GM18861 (cell line): ENCODE measurements at regions not wholly inside any gene's neighbourhood (a gene's known extent, or its start where the extent isn't known, plus 50 kb on each side); places are given as distances from the start of the nearest gene placed in this dataset.

Source experiments
- ATAC-seq: cut with Tn5 transposase; IDR thresholded peaks from one replicate; pipeline ENCODE4 v1.9.1; 2021; ENCODE audit not compliant: unreplicated experiment

DNA sequence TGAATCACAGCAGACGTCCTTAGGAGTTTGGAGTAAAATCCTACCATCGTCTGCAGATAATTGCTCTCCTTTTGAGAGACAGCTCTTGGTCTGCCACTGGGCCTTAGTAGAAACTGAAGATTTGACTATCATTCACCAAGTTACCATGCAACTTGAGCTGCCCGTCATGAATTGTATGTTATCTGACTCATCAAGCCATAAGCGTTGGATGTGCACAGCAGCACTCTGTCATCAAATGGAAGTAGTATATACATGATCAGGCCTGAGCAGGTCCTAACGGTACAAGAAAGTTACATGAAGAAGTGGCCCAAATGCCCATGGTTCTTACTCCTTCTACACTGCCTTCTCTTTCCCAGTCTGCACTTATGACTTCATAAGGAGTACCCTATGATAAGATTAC is 317.8 kb downstream of the GPATCH2 start:
- no peak for ATAC-seq

DNA sequence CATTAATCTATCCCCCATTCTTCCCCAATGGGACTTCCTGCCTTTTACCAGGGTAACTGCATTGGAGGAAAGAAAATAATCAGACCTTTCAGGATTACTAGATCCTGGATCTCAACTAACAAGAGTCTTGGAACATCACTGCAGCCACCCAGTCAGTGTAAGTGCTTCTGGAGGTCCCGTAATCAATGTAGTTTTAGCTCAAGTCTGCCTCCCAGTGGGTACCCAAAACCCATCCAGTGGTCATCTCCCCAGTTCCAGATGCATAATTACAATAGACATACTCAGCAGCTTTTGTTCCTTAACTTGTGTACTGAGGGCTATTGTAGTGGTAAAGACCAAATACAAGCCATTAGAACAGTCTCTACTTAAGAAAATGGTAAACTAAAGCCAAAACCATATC is 319.1 kb downstream of the GPATCH2 start:
- ATAC-seq = peak; percentile 49

DNA sequence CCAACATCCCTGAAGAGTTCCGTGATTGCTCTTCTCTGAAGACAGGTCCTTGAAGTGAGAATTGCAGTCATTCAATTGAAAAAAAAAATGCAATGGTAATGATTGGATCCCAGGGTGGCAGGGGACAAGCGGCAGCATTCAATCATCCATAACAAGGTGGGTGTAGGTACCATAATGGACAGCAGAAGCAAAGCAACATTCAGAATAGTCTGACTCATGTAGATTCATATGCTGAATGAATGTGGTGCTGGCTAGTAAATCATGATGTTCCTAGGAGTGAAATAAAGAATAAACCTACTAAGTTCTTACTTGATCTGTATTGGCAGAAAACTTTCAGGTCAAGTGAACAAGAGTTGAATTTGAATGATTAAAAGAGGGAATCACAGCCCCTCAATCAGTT is 319.6 kb downstream of the GPATCH2 start:
- ATAC-seq = no peak

DNA sequence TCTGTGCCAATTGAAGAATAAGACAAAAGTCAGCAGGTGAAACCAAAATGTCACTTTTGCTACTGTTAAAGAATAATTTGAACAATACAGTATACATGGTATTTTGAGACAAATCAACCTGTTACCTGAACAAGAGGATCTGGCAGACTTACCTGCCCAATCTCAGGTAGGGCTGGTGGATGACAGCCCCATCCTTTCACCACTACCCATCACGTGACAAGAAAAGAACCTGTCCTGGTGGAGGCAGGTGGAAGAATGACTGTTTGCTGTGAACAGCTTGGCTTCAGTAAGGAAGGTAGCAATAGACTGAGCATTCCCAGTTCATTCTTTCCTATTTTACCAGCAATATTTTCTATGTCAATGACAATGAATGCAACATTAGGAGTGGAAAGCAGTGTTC is 349.6 kb downstream of the GPATCH2 start:
- ATAC-seq = no peak

DNA sequence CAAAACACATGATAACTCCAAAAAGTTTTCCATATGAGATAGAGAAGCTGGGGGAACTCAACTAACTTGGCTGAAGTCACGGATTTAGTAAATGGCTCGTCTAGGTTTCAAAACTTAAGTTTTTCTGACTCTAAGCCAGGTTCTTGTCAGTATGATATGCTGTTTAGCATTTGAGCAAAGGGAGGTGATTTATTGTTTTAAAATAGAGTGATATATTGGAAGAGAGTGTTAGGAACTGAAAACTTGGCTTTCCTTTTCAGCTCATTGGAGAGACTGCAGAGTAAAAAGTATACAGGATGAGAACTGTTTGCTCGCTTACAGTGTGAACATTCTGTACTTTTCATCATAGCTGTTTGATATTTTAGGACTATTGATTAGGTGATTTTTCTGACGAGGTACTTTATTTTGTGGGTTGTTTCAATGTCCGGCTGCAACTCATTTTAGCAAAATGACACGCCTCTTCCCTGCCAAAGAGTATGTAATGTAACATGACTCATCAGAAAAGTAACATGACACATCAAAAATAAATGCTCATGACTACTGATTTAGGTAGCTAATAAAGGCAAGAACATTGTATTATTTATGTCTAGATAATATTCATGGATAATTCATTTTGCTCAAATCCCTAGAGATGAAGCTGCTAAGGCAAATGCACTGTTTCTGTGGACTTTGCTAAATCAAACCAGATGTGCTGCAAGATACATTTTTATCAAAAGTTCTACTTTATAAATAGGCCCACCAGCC is 355.1 kb downstream of the GPATCH2 start:
- no peak for ATAC-seq

DNA sequence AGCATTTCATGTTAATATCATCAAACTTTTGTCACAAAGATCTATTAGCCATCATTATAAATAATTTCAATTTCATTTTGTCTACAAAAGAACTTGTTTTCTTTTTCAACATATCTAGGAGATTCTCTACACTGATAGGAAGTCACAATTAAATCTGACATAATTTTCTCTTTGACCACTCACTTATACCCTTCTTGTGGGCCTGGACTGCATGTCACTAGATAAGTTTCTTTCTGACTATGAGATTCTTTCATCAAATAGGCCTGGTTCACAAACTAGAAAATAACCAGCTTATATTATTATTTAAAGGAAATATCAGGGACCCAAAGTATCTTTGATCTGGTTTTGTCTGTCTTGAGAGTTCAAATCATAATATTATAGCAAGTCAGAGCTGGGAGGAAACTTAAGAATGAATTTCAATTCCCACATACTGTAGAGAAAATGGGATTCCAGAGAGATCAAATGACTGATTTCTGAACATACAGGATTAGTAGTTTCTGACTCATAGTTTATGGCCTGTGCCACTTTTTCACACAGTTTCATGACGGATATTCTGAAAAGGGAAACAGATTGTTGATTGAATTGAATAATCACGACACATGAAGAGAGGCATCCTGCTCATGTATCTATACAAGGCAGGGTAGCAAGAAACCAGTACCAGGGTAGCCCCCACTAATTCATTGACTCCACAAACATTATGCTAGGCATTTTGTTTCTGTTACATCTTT is 355.8 kb downstream of the GPATCH2 start:
- no peak for ATAC-seq

DNA sequence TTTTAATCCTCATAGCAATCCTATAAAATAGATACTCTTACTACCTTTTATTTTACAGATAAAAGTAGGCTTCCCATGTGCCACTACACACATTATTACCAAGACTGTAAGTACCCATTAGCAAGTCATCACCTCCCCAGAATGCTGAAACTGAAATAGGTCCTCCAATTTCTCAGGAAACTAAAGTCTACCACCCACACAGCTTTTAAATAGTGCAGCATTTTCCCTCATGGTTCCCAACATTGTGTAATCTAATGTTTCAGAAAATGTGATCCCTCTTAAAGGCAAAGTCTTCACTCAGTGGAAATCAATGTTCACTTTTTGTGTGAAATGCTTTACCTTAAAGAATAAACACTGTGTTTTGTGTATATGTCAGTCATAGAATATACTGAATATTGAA is 356.5 kb downstream of the GPATCH2 start:
- ATAC-seq = no peak

DNA sequence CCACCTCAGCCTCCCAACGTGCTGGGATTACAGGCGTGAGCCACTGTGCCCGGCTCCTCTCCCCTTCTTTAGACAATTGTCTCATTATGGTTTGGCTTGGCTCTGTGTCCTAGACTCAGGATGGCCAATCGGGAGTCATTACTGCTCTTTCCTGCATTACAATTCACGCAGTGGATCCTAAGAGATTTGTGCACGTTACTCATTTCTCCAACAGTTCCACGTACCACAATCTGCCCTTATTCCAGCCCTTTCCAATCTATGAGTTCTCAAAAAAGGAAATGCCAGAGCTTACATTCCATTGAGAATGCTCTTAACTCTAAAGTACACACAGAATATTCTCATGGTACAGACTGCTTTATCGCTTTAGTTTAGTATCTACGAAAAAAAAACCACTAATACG is 357.0 kb downstream of the GPATCH2 start:
- no peak for ATAC-seq

DNA sequence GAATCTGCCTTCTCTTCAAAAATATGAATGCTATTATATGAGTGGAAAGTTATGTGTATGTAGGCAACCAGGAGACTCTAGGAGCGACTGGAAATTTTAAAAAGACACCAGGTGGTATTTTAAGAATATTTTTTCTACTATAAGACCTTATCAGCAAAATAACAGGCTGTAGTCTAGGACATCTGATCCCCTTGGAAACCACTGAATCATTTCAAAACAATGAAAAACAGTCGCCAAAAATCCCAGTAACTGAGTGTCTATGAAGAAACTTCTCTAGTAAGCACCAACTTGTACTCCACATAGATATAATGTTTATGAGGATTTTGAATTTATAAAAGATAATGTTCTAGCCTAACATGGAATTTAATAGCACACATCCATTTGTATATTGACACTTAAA is 358.5 kb downstream of the GPATCH2 start:
- no peak for ATAC-seq

DNA sequence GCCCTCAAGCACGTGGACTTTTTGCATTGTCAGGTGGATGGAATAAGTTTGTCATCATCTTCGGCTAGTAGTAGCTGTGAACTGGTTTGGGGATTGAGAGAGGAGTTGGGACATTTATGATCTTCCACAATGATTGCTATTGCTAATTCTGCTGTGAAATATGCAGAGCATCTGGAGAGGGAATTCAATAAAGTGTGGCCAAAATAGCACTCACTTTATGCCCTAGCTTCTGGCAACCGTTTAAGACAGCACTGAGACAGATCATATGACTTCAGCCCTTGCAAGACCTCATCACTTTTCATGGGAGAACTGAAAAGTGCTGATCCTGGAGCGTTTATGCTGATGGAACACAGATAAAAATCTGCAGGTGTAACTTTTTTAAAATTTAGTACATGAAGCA is 360.8 kb downstream of the GPATCH2 start:
- no peak for ATAC-seq

DNA sequence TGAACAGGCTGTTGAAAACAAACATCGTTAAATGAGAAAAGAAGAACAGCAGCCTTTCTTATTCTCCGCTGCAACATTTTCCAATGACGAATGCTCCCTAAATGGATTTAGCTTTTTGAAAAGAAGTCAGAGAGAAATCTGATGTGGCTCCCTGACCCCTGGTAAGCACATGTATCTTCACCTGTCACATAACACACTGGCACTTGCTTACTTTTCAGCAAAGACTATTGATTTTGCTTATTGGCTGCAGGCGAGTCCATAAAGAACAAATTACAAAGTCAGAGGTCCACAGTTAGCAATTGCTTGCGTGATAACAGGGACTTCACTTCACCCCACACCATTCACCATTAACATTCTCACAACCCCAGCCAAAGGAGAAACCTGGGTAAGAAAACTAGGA is 362.8 kb downstream of the GPATCH2 start:
- ATAC-seq = no peak

DNA sequence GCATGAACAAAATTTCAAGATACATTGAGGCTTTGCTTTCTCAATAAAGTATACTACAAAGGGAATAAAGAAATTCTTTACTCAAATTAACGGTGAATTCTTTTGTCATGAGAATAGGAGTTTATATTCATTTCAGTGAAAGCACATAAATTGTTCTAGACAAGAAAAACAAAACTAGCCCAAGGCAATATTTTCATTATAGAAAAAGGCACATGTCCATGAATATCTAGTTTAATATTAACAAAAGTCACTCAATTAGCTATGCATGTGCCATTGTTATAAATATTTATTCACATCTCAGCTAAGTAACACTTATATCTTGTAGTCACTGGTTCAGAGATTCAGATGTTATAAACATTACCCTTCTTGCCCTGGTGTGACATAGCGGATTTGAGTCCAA is 369.3 kb downstream of the GPATCH2 start:
- ATAC-seq = no peak

DNA sequence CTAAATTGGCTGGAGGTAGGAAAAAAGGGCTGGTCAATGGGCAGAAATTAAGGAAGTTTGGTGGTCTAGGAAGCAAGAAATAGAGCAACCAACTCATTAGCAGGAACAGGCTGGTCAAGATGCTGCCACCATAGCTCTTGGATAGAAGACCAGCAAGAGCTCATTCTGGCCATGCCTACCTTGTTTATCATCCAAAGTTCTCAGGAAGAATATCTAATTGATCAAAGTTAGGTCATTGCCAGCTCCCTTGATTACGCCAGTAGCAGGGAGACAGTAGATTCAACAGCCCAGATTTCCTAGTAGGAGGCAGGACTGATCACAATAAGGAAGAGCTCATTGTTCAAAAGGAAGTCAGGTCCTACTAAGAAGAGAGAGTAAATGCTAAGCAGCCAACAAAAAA is 370.2 kb downstream of the GPATCH2 start:
- ATAC-seq = no peak

DNA sequence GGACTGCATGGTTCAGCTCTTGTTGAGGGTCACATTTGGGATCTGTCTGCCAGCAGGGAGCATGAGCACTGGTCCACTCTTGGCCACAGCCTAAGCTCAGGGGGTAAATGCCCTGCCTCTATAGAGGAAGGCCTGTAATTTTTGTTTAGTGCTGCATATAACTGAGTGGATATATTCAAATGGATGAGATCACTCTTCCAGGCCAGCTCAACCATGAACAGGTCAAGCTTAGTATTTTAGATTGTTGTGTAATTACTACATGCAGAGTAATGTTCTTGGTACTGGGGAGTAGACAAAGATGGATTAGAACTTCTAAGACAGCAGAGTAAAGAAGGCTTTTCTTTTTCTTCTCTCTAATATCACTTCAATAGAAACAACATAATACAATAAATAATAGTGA is 376.9 kb downstream of the GPATCH2 start:
- ATAC-seq = no peak

DNA sequence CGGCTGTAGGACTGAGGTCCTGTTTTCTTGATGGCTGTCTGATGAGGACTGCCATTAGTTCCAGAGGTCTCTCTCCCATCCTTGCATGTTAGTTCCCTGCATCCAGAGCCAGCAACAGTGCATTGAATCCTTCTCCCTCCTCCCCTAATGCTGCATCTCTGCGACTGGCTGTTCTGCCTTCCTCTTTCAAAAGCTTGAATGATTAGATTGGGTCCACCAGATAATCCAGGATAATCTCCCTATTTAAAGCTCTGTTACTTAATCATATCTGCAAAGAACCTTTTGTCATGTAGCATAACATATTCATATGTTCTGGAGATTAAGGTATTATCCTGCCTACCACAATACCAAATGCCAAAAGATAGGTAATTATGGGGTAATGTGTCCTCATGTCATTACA is 377.5 kb downstream of the GPATCH2 start:
- no peak for ATAC-seq

DNA sequence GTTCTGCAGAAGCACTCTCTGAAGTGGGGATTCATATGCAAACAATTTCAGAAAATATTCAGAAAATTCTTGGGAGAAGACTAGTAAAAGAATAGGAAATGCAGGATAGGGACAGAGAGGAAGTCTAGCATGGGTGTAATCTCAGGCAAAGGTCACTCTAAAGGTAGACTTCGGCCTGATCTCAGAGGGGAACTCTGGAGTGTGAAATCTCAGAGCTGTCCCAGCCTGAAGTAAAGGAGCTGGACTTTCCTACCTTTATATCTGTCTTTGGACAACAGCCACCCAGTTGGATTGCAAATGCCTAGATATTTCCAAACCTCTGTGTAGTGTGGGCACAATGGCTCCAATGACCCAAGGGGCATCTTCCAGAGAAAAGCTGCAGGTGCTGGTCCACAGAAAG is 379.8 kb downstream of the GPATCH2 start:
- ATAC-seq = no peak

DNA sequence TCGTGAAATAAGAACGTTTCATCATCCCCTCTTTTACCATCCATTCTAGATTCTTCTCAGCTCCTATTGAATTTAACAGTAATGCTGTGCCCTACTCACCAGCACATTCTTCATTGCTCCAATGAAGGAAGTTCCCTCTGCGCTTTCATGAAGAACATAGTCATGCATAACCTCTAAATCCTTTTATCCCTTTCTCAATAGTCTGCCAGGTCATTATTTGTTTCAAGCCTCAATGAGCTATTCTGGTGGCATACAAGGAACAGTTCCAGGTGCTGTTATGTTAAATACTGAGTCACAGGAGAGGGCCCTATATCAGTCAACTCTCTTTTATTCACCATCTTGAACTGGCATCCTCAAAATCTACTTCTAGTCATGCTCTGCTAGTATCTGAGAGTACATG is 381.0 kb downstream of the GPATCH2 start:
- no peak for ATAC-seq

DNA sequence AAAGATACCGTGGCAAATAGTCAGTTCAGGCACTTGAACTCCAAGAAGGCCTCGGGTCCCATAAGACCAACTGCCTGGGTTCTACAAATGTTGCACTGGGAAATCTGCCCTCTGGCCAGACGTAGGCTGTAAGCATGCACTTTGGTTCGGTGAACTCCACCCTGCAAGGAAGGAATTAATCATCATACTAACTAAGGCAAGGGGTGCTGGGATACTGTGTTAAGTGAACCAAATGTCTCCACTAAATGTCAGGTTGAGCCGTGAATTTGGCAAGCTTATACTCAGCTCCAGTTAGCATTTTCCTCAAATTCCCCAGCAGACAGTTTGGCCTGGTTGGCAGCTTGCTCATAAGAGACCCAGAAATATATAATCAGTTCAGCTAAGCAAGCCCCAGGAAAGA is 385.9 kb downstream of the GPATCH2 start:
- no peak for ATAC-seq

DNA sequence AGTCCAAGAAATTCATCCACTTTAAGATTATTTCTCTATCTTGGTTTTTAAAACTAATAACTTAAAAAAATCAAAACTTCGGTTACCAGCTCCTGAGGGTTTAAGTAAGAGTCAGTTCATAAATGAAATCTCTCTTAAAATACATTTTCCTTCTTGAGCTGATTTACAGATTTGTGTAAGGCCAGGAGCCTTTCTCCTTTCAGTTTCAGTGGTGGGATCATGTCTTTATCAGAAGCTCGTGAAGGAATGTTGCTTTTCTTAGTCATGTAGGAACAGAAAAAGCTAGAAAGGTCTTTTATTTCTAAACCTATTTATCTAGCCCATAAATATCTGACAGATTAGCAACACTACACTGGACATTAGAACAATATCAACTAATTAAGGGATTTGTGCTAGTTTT is 390.2 kb downstream of the GPATCH2 start:
- no peak for ATAC-seq

DNA sequence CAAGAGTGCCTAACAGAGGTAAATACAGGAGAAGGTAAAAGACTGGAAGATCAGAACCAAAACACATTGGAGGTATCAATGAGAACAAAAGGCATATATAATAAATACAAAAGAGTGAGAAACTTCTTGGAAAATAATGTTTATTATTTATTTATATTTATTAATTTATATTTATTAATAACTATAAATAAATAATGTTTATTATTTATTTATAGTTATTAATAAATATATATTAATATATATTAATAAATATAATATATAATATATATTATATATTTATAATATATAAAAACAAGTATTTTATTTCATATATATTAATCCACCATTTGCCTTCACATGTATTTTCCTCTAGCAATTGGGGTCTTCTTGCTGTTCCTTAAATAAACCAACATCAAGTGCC is 391.9 kb downstream of the GPATCH2 start:
- ATAC-seq = no peak

DNA sequence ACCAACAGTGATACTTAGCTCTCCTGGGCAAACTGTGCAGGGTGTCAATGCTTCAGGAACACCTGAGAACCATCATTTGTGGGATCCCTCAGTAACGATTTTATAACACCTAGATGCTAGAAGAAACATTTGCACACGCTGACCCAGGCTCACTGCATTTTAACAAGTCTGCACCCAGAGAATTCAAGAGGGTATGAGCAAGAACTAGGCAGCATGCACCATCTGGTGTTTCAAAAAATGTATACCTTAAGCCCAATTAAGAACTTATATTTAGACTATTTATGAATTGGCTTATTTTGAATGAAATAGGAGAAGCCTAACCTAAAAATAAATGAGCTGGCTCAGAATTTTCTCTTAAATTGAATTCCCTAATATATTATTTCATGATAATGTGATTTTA is 400.5 kb downstream of the GPATCH2 start:
- ATAC-seq = no peak

DNA sequence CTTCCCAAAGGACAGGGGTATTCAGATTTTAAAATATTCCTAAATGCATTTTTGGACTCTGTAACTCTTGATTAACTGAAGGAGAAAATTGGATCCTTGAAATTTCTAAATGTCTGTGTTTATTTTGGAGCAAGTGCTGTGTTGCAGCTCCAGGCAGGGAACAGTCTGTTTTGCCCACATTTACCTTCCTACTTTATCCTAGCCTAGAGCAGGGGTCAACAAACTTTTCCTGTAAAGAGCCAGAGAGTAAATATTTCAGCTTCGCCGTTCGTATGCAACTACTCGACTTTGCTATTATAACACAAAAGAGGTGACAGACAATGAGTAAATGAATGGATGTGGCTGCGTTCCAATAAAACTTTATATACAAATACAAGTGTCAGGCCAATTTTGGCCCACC is 402.2 kb downstream of the GPATCH2 start:
- no peak for ATAC-seq

DNA sequence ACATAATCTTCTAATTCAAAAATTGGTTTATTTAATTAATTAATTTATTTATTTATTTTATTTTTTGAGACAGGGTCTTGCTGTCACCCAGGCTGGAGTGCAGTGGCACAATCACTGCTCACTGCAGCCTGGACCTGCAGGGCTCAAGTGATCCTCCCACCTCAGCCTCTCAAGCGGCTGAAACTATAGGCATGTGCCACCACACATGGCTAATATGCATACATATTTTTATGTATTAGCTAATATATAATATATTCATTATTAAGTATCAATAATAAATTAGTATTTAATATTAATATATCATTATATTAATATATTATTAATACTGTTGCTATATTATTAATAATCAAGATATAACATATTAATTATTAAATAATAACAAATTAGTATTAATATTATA is 406.7 kb downstream of the GPATCH2 start:
- ATAC-seq = no peak
